Body of pancreas (tissue), 4 donors: ENCODE measurements at regions not wholly inside any gene's neighbourhood (a gene's known extent, or its start where the extent isn't known, plus 50 kb on each side); places are given as distances from the start of the nearest gene placed in this dataset.

Source experiments
- CTCF ChIP-seq, 7 experiments: fragments of 450-650 bp in 4 of 7; fragments of 200-600 bp in 3 of 7; sonication (generic) in 3 of 7; IDR thresholded peaks; one replicate each; pipeline ENCODE4 v1.5.1; 2016 to 2019; ENCODE audit warnings: antibody characterized with exemption in 7 of 7
- POLR2A ChIP-seq, 3 donors: fragments of 450-650 bp; IDR thresholded peaks; one replicate each; pipeline ENCODE4 v1.6.1; 2016; ENCODE audit warnings: antibody characterized with exemption in 3 of 3, mild to moderate bottlenecking in 2 of 3

- no peak for TF ChIP-seq POLR2A (IDR thresholded peaks at IDR 0.05)
- no peak for TF ChIP-seq CTCF (IDR thresholded peaks at IDR 0.05)
These were observed 124.7 kb upstream of the FRMD4B start for GRCh38 chr3:69510481-69511030.
